ENCODE measurements at regions not wholly inside any gene's neighbourhood (a gene's known extent, or its start where the extent isn't known, plus 50 kb on each side); places are given as distances from the start of the nearest gene placed in this dataset.

DNA sequence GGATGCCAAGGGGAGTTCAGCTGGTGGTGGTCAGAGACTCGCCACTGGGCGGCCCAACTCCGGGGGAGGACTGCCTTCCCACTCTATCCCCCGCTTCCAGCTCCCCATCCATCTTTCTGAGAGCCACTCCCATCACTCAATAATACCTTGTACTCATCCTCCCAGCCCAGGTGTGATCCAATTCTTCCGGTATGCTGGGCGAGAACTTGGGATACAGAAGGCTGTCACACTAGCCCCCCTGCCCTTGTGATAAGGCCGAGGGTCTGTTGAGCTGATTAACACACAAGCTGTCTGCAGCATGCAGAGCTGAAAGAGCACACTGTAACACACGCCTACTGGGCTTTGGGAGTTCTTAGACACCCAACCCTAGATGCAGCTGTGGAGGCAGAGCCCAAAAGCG, 460.4 kb upstream of the EEF2KMT start:
- no peak for DNase-seq

DNA sequence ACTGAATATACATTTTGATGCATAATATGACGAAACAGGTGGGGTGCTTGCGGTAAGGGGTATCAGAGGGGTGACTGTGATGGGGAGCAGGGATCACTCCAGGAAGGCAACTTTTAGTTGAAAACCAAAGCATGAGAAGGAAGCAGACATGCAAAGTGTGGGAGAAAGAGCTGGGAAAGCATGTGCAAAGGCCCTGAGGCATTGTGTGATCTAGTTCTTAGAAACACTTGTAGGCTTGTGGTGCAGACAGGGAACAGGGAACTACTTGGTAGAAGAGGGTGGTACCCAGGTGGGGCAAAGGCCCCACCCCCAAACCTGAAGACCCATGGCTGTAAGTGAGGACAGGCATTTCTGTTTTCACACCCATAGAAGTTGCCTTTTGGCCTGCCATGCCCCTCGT, 459.9 kb upstream of the EEF2KMT start:
- no peak for DNase-seq

DNA sequence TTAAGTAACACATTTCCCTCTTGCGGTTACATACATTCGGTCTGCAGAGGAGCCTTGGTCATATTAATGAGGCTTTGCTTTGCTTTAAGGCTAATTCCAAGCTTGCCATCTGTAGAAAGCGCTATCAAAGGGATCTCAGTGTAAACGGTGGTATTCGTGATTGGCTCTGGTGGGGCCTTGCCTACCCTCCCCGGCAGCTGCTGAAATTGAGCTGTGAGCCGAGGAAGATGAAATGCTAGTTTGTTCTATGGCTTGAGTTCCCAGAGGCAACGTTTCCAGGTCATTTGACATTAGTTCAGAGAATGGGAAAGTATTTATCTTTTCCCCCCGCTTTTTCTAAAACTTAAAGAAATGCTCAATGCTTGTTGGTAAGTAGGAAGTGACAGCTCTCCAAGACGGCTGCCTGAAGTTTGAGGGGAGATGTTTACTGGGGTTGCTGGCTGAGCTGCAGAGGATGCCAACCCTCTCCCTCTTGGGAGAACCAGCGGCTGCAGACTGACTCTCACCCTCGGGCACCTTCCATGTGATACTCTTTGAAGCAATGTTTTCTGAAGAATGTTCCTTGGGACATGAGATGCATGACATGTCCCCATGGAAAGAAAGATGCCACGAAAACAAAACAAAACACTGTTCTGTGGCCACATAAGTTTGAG, 458.7 kb upstream of the EEF2KMT start:
- DNase-seq: no peak

DNA sequence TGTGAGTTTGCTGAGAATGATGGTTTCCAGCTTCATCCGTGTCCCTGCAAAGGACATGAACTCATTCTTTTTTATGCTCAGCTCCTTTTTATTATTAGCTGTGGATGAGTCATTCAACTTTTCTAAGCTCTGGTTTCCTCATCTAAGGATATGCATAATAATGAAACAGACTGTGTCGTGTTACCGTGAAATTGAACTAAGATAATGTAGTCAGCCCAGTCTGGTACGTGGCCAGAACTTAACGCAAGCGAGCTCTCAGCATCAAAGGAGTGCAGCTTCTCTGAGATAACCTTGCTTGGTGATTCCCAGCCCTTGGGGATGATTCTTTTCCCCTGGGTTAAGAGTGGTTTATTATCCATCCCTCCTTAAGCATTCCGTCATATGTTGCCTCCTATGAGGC, 454.3 kb upstream of the EEF2KMT start:
- DNase-seq: no peak

DNA sequence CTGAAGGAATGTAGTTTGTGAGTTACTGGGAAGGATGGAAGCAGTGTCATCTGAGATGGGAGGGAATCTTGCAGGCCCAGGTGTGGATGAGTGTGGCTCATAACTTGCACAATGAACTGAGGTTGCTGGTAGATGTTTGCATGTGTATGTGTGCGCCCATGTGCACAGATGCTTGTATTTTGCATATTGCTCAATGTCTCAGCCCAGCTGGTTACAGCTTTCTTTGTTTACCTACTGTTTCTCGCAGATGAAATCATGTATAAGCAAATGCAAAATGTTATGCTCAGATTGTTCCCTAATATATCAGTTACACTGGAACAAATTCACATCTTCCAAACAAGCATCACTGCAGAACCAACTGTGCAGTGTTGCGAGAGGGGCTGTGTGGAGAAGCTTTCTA, 452.2 kb upstream of the EEF2KMT start:
- no peak for DNase-seq

DNA sequence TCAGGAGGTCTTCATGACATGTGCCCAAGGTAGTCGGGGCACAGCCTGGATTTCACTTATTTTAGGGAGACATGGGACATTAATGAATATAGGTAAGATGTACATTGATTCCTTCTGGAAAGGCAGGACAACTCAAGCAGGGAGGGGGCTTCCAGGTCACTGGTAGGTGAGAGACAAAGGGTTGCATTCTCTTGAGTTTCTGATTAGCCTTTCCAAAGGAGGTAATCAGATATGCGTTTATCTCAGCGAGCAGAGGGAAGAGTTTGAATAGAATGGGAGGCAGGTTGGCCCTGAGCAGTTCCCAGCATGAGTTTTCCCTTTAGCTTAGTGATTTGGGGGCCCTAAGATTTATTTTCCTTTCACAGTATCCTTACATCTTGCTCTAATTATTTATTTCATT, 443.8 kb upstream of the EEF2KMT start:
- no peak for DNase-seq

DNA sequence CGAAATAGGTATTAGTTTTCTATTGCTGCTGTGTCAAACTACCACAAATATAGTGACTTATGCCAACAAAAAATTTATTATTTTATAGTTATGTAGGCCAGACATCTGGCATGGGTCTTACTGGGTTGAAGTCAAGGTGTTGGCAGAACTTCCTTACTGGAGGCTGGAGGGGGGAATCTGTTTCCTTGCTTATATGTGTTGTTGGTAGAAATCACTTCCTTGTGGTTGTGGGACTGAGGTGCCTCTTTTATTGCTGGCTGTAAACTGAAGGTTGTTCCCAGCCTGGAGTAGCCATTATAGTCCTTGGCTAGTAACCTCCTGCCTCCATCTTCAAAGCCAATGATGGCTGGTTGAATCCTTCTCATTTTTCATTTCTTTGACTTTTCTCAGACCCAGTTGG, 439.8 kb upstream of the EEF2KMT start:
- no peak for DNase-seq

DNA sequence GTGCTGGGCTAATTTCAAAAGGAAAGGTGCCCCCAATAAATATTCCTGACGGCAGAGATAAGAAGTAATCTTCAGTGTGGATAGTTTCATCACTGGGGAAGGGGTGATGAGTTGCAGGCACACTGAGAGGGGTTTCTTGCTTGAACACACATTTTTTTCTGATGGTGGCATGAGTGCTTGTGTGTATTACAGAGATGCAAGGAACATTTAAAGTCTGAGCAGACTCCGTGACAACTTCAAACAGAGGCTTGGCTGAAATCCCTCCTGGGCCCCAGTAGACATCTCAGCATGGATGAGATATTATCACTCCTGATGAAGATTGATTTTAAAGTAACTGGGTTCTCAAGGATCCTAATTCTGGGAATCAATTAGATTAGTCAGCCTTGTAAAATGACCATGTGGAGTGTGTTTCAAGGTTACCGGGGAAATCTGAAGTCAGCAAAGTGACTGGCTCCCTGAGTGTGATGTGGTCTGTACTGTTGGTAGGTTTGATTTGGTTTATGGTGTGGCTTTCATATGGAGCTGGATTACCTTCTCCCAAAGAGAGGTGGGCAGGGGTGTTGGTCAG, 435.8 kb upstream of the EEF2KMT start:
- DNase-seq: no peak

DNA sequence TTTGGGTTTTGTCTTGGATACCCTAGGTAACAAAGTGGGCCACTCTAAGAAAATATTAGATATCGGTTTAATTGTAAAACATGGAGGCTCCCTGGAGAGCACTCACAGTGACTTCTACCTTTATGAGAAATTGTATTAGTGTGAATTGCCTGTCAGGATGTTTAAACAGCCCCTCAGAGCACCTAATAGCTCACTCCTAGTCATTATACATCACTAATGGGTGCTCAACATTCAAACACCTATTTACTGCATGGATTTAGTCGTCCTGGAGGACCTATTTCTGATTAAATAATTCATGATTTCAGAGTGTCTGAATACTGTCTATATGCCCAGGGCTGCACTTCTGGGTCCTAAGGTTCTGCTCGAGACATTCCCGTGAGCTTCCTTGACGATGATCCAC, 430.2 kb upstream of the EEF2KMT start:
- DNase-seq: no peak

DNA sequence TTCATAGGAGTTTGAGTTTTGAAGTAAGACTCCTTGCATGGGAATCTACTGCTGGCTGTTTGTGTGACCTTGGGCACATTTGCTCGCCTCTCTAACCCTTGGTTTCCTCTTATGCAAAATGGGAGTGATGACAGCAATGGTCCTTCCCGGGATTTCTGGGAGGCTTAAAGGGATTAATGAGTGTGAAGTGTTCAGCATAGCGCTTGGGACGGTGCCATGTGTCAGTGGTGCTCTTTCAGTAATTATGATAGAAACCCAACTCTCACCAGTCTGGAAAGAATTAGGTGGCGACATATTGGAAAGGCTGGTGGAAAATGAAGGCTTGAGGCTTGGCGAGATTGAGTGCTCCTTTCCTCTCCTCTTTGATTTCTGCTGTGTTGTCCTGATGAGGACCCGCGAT, 429.2 kb upstream of the EEF2KMT start:
- DNase-seq: no peak

DNA sequence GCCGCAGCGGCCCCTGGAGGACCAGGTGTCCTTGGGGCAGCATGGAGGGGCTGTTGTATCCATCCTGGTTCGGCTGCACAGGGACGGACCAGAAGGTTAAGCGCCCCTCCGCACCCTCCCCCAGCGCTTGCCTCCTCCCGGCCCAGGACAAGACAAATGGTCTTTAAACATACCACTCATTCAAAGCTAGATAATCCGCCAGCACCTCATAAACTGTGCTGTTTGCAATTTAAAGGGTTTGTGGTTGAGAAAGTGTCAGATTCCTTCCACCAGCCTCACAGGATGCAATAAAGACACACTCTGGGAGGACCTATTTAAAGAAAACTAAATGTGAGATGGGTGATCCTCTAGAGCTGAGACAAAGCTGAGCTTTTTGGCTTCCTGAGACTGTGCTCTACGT, 426.2 kb upstream of the EEF2KMT start:
- no peak for DNase-seq

DNA sequence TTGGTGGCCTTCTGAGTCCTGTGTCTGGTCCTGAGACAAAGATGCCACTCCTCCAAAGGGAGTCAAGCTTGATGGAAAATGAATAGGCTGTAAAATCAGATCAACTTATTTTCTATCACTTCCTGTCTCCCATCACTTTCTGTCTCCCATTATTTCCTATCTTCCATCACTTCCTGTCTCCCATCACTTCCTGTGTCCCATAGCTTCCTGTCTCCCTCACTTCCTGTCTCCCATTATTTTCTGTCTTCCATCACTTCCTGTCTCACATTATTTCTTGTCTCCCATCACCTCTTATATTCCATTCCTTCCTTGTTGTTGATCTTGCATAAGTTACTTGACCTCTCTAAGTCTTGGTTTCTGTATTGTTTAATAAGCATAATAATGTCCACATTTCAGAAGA, 418.5 kb upstream of the EEF2KMT start:
- no peak for DNase-seq

DNA sequence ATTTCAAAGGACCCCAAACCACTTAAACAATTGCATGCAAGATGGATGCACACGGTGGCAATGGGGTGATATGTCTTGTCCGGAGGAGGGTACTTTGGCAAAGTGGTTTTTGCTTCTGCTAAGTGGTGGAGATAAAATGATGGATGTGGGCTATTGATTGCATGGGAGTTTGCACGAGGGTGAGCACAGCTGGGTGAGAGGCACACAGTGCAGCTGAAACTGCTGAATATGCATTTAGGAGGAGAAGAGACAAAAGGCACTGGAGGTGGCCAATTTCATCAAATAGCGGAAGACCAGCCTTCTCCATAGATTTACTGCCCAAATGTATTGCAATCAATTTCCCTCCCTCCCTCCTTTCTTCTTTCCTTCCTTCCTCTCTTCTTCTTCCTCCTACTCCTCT, 414.4 kb upstream of the EEF2KMT start:
- no peak for DNase-seq

DNA sequence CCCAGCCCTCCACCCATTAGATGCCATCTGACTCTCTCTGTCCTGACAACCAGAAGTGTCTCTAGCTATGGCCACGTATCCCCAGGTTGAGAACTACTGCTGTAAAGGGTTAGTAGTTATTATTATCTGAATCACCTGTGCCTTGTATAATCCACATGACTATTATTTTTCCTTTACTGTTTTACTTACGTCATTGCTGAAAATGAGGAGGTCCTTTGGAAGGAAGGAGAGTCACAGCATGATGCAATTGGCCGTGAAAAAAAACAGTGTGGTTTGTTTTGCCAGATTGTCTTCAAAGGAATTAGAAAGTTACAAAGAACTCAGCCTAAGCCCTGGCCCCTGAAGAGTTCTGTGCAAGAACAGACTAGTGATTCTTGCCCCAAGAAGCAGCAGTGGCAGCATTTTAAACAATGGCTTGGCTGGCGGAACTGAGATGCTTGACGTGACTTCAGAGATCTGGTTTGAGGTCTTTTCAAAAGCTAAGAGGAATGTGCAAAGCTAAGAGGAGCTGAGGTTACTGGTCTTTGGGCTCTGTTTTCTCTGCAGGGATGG, 413.3 kb upstream of the EEF2KMT start:
- DNase-seq: no peak

DNA sequence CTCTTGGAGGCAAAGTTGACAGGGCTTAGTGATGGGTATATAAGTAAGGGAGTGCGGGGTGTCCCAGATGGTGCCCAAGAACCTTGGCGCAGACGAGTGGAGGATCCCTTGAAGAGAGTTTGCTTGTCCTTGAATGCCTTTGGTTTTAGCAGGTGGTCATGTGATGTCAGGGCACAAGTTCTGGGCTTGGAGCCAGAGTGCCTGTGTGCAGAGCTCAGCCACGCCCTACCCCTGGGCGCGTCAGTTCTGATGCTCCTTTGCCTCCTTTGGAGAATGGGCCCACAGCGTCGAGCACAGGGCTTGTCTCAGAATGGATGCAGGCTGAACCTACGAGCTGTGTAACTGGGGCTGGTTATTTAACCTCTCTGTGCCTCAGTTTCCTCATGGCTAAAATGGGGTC, 412.2 kb upstream of the EEF2KMT start:
- no peak for DNase-seq

DNA sequence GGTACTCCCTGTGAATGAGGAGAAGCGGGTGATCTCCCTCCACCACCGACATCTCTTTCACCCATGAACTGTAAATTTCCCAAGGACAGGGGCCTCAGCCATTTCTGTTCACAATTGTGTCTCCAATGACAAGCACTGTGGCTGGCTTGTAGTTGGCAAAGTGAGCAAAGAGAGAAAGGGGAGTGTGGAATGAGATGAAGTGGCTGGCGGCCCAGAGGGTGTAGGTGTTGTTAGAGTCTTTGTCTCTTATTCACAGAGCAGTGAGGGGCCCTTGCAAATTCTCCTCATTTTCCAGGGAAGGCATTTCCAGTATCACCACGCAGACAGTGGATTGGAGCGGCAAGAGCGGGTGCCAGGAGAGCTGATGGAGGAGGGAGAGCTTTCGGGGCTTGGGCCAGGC, 411.7 kb upstream of the EEF2KMT start:
- DNase-seq: no peak

DNA sequence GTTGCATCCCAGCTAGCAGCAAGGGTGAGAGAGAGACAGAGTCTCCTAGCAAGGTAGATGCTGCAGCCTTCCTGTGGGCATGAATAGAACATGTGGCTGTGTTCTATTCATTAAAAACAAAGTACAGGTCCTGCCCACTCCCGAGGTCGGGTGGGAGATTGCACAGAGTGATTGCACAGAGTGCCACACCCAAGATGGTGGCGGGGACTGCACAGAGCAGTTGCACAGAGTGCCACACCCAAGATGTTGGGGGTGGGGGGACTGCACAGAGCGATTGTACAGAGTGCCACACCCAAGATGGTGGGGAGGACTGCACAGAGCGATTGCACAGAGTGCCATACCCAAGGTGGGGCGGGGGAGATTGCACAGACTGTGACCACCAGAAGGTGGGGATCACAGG, 410.8 kb upstream of the EEF2KMT start:
- DNase-seq: no peak

DNA sequence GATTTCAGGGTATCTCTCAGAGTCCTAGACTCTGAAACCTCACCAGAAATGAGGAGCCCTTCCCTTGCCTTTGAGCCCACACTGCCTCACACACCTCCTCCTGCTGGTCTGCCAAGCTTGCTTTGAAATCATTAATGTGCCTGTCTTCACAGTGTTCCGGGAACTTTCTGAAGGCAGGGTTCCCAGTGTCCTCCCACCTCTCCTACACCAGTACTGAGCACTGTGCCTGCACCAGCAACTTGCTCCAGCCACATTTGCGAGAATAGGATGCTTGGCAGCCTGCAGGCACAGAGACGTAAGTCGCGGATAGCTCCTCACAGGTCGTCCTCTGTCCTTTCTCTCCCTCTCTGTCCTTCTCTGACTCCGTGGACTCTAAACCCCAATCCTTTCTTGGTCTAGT, 408.4 kb upstream of the EEF2KMT start:
- no peak for DNase-seq

DNA sequence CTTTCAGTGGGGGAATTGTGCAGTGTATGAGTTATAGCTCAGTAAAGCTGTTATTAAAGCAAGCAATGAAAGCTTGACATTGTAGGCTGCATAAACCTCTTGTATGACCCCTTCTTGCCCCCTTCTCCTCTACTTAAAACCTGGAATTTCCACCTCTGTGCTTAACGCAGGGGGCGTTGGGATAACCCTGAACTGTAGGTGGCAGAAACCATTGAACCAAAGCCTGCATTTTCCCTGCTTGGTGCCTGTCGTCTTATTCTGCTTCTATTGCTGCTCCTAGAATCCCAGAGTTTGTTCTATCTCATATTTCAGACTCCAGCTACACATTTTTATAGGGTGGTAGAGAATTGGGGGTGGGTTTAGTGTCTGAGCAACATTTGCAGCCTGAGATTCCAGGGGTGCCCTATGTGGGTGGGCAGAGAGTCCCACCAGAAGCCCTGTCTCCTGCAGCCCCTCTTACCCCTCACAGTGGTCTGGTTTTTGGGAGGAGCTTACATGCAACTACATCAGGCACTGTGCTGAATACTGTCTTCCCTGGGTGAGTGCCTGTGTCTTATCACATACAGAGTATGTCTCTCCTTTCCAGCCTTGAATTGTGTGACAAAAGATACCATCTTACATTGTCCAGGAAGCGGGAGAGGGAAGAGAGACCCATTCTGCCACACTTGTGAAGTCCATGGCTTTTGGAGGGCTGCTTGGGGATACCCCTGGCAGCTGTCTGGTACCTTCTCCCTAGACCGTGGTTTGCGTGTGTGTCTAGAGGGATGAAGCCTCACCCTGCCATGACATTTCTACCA, 407.7 kb upstream of the EEF2KMT start:
- no peak for DNase-seq

DNA sequence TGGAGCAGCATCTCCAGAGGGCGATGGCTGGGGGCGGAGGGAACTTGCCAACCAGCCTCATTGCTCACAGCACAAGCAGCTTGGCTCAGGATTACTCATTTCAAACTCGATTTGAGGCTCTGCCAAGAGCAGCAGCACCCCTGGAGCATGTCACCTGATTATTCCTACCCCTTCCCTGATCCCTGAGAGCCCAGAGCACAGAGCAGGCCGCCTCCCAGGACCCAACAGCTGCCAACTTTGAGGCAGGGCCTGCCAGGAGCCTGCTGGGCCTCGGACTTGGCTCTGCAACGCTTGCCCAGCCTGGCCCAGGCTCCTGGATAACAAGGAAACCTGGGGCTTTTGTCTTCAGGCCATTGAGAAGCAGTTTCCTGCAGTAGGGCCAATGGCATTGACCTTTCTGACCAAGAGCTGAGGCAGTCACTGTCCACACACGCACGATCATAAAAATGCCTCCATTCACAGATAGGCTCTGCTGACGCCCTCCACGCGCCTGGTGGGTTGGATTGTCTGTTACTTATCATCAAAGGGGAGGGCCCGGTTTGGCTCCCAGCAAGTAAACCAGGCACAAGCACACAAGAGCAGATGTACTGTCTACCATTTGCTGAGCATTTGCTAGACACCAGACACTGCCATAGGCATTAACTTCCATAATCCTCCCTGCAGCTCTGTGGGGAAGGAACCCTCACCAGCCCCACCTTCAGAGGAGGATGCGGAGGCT, 406.6 kb upstream of the EEF2KMT start:
- DNase-seq: no peak

DNA sequence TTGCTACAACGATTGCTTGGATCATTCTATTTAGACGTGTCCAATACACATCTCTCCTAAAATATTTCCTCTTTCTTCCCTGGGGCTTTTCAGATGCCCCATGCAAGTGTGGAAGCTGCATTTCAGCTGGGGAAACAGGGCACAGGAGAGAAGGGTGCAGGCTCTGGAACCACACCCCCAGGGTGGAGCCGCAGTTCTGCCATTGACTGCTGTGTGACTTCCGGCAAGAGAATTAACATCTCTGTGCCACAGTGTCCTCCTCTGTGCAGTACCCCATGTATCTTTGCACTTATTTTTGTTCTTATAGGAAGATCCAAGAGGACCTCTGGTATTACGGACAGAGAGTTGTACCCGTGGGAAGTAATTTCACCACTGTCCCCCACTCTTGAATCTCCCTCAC, 405.3 kb upstream of the EEF2KMT start:
- no peak for DNase-seq

DNA sequence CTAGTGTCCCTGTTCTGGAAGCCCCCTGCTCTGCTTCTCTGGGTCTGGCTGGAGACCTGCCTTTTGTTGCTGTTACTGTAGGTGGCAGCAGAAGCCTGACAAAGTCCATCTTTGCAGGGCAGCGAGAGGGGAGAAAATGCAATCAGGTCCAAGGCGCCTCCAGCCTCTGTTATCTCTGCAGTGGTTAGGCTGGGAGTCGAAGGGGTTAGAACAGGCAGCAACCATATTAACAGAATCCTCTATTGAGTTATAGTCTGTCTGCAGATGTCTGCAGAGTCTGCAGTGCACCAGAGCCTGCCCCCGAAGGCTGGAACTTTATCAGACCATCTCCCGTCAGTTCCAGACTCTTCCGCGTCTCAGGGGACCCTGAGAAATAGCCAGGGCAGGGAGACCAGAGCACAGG, 404.9 kb upstream of the EEF2KMT start:
- no peak for DNase-seq

DNA sequence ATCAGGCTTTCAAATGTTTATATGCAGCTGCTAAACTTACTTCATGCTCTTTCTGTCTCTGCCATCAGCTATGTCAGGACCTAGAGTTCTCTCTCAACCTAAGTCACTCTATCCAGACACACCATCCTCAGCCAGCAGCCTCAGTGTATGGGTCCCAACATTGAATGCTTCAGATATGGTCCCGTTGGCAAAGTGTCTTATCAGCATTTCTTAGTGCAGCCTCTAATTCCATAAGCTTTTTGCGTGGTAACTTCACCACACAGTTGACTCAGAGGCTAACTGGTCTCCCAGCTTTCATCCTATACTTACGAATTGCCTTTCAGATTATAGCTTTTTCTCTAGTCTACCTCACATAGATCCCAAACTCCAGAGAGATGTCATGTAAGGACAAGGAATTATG, 402.9 kb upstream of the EEF2KMT start:
- no peak for DNase-seq

DNA sequence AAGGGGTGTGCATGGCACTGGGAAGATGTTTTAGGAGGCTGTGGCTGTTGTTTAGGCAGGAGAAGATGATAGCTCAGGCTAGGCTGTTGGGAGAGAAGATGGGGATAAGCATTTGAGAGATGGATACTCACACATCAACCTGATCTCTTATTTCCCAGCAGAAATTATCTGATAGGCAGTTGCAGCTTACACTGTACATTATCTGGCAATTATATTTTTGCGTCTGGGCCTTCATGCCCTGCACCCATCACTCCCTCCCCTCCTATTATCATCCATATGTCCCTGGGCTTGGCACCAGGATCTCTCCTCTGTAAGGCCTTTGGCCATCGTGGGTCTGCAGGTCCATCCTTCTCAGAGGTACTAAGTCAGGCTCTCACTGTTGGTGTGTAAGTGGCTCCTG, 401.0 kb upstream of the EEF2KMT start:
- DNase-seq: no peak

Measured in activated naive CD4-positive, alpha-beta T cell treated with anti-CD3 and anti-CD28 coated beads, Interleukin-2, amount 50 U/mL, for 16 hours (primary cell).